DOHH2 (cell line): ENCODE measurements at regions not wholly inside any gene's neighbourhood (a gene's known extent, or its start where the extent isn't known, plus 50 kb on each side); places are given as distances from the start of the nearest gene placed in this dataset.
"Not testable (repeated sequence)": the region's sequence is repeated elsewhere in the genome, so short reads cannot be mapped to it uniquely, and the experiment has no call there.

Experiments
- H3F3A ChIP-seq: fragments of 200-600 bp; sonication (generic), shearing (Covaris generic); 2 replicates; pipeline ENCODE4 v1.6.0; 2016; ENCODE audit warnings: antibody characterized with exemption, mild to moderate bottlenecking; ENCODE audit not compliant: control insufficient read depth, insufficient read depth
- H3K27ac ChIP-seq: fragments of 200-600 bp; sonication (generic); 2 replicates; pipeline ENCODE4 v1.5.1; 2014; ENCODE audit warnings: low read depth, mild to moderate bottlenecking, low read length, moderate library complexity
- H3K27me3 ChIP-seq: fragments of 200-600 bp; sonication (generic); 2 replicates; pipeline ENCODE4 v1.6.1; 2014; ENCODE audit warnings: mild to moderate bottlenecking, low read length, mixed read lengths; ENCODE audit not compliant: control insufficient read depth
- H3K36me3 ChIP-seq: fragments of 200-600 bp; sonication (generic); 2 replicates; pipeline ENCODE4 v1.6.1; 2014; ENCODE audit warnings: mild to moderate bottlenecking, low read length, moderate library complexity, mixed read lengths; ENCODE audit not compliant: control insufficient read depth
- H3K4me1 ChIP-seq: fragments of 200-600 bp; sonication (generic); 2 replicates; pipeline ENCODE4 v1.6.1; 2014; ENCODE audit warnings: mild to moderate bottlenecking, low read length, mixed read lengths; ENCODE audit not compliant: control insufficient read depth
- H3K4me2 ChIP-seq: fragments of 200-600 bp; sonication (generic); 2 replicates; pipeline ENCODE4 v1.6.0; 2014; ENCODE audit warnings: mild to moderate bottlenecking, low read length, moderate library complexity
- H3K4me3 ChIP-seq: fragments of 200-600 bp; sonication (generic); 2 replicates; pipeline ENCODE4 v1.5.1; 2014; ENCODE audit warnings: mild to moderate bottlenecking, low read length, mixed read lengths
- H3K79me2 ChIP-seq: fragments of 200-600 bp; sonication (generic); 2 replicates; pipeline ENCODE4 v1.6.1; 2014; ENCODE audit warnings: mild to moderate bottlenecking, low read length, mixed read lengths; ENCODE audit not compliant: control insufficient read depth
- H3K9me2 ChIP-seq: fragments of 200-600 bp; sonication (generic); replicated peaks from 2 replicates; pipeline ENCODE4 v1.6.1; 2014; ENCODE audit warnings: mild to moderate bottlenecking, low read length, mixed read lengths; ENCODE audit not compliant: control insufficient read depth
- H3K9me3 ChIP-seq: fragments of 200-600 bp; sonication (generic); 2 replicates; pipeline ENCODE4 v1.6.1; 2014; ENCODE audit warnings: antibody characterized with exemption, low read length, mixed read lengths; ENCODE audit not compliant: control insufficient read depth, insufficient read depth
- H4K20me1 ChIP-seq: fragments of 200-600 bp; sonication (generic); 2 replicates; pipeline ENCODE4 v1.6.0; 2014; ENCODE audit warnings: low read depth, mild to moderate bottlenecking, antibody characterized with exemption, low read length, moderate library complexity; ENCODE audit not compliant: control insufficient read depth, insufficient read depth
- EZH2phosphoT487 ChIP-seq: fragments of 200-600 bp; sonication (generic); IDR thresholded peaks from 2 replicates; pipeline ENCODE4 v1.6.1; 2017; ENCODE audit warnings: borderline replicate concordance, mild to moderate bottlenecking, antibody characterized with exemption, low read length, moderate library complexity, mixed read lengths
- TF ChIP-seq, protein P1 (sequence below): fragments of 200-600 bp; sonication (generic); IDR thresholded peaks from one replicate; pipeline ENCODE4 v1.5.1; 2014; ENCODE audit warnings: antibody characterized with exemption, mild to moderate bottlenecking, low read depth, low read length; ENCODE audit not compliant: poor library complexity, severe bottlenecking

- not testable (repeated sequence) for H3K9me2 ChIP-seq, H3K79me2 ChIP-seq, H3K27ac ChIP-seq, H3K36me3 ChIP-seq, H3K27me3 ChIP-seq, H3K9me3 ChIP-seq, H3K4me2 ChIP-seq, H3K4me1 ChIP-seq, H3F3A ChIP-seq, H3K4me3 ChIP-seq, H4K20me1 ChIP-seq
Measured at GRCh38 chr10:34945951-34946522, 130.9 kb upstream of the PARD3 start.

GRCh38 chr10:34941471-34942357, 126.6 kb upstream of the PARD3 start:
- H3K4me3 ChIP-seq: no peak overlapping the region
- H3K79me2 ChIP-seq: no peaks in the 10 kb centered on the region
- no peaks in the 10 kb centered on the region for H4K20me1 ChIP-seq
- H3K36me3 ChIP-seq: no peaks in the 10 kb centered on the region
- H3K4me1 ChIP-seq: no peaks in the 10 kb centered on the region
- no peaks in the 10 kb centered on the region for H3K27me3 ChIP-seq
- no peaks in the 10 kb centered on the region for H3F3A ChIP-seq
- H3K9me3 ChIP-seq: no peaks in the 10 kb centered on the region
- no peak overlapping the region for H3K4me2 ChIP-seq
- no peak overlapping the region for H3K27ac ChIP-seq
- TF ChIP-seq, protein P1, sequence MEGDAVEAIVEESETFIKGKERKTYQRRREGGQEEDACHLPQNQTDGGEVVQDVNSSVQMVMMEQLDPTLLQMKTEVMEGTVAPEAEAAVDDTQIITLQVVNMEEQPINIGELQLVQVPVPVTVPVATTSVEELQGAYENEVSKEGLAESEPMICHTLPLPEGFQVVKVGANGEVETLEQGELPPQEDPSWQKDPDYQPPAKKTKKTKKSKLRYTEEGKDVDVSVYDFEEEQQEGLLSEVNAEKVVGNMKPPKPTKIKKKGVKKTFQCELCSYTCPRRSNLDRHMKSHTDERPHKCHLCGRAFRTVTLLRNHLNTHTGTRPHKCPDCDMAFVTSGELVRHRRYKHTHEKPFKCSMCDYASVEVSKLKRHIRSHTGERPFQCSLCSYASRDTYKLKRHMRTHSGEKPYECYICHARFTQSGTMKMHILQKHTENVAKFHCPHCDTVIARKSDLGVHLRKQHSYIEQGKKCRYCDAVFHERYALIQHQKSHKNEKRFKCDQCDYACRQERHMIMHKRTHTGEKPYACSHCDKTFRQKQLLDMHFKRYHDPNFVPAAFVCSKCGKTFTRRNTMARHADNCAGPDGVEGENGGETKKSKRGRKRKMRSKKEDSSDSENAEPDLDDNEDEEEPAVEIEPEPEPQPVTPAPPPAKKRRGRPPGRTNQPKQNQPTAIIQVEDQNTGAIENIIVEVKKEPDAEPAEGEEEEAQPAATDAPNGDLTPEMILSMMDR: no peak
- no peaks in the 10 kb centered on the region for H3K9me2 ChIP-seq

GRCh38 chr10:34940436-34940835, 125.3 kb upstream of the PARD3 start:
- H4K20me1 ChIP-seq: no peaks in the 10 kb centered on the region
- H3K27me3 ChIP-seq: no peaks in the 10 kb centered on the region
- no peak overlapping the region for H3K27ac ChIP-seq

DNA sequence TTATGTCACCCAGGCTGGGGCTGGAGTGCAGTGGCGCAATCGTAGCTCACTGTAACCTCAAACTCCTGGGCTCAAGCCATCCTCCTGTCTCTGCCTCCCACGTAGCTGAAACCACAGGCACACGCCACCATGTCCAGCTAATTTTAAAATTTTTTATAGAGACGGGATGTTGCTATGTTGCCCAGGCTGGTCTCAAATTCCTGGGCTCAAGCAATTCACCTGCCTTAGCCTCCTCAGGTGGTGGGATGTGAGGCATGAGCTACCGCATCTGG, 123.2 kb upstream of the PARD3 start:
- H3K9me3 ChIP-seq: no peaks in the 10 kb centered on the region
- H3K9me2 ChIP-seq: no peaks in the 10 kb centered on the region
- H3F3A ChIP-seq: no peaks in the 10 kb centered on the region
- no peak overlapping the region for H3K27ac ChIP-seq
- no peaks in the 10 kb centered on the region for H3K4me1 ChIP-seq
- no peak overlapping the region for H3K4me3 ChIP-seq
- no peak for TF ChIP-seq EZH2phosphoT487
- TF ChIP-seq, protein P1: no peak
- no peaks in the 10 kb centered on the region for H3K36me3 ChIP-seq
- H3K4me2 ChIP-seq: no peak overlapping the region
- no peaks in the 10 kb centered on the region for H3K79me2 ChIP-seq
- no peaks in the 10 kb centered on the region for H3K27me3 ChIP-seq
- no peaks in the 10 kb centered on the region for H4K20me1 ChIP-seq

More at GRCh38 chr10:34940436-34940835, 125.3 kb upstream of the PARD3 start:
- H3K4me3 ChIP-seq: no peak overlapping the region
- no peaks in the 10 kb centered on the region for H3K79me2 ChIP-seq
- H3F3A ChIP-seq: no peaks in the 10 kb centered on the region
- no peaks in the 10 kb centered on the region for H3K9me3 ChIP-seq
- TF ChIP-seq EZH2phosphoT487: no peak
- TF ChIP-seq, protein P1: no peak
- no peaks in the 10 kb centered on the region for H3K36me3 ChIP-seq
- no peak overlapping the region for H3K4me2 ChIP-seq
- H3K4me1 ChIP-seq: no peaks in the 10 kb centered on the region
- no peaks in the 10 kb centered on the region for H3K9me2 ChIP-seq
